GM06990 (cell line): ENCODE measurements at regions not wholly inside any gene's neighbourhood (a gene's known extent, or its start where the extent isn't known, plus 50 kb on each side); places are given as distances from the start of the nearest gene placed in this dataset.

ENCODE experiments used
- DNase-seq: peaks from one replicate; pipeline ENCODE4 v3.0.0-alpha.2; 2011; ENCODE audit not compliant: insufficient read length; ENCODE audit errors: extremely low read depth
- H3K27me3 ChIP-seq: replicated peaks from 2 replicates; pipeline ENCODE4 v1.6.0; 2011; ENCODE audit warnings: low read length; ENCODE audit not compliant: control insufficient read depth, insufficient read depth
- H3K36me3 ChIP-seq: 2 replicates; pipeline ENCODE4 v1.5.1; 2011; ENCODE audit warnings: low read length; ENCODE audit not compliant: control insufficient read depth, insufficient read depth
- H3K4me3 ChIP-seq: replicated peaks from 2 replicates; pipeline ENCODE4 v1.5.1; 2011; ENCODE audit warnings: low read depth, mild to moderate bottlenecking, control low read depth, low read length
- TF ChIP-seq, protein P1 (sequence below): IDR thresholded peaks from 2 replicates; pipeline ENCODE4 v1.5.1; 2011; ENCODE audit warnings: low read length, control low read depth, mild to moderate bottlenecking, inconsistent platforms; ENCODE audit not compliant: insufficient read depth, poor library complexity, severe bottlenecking

DNA sequence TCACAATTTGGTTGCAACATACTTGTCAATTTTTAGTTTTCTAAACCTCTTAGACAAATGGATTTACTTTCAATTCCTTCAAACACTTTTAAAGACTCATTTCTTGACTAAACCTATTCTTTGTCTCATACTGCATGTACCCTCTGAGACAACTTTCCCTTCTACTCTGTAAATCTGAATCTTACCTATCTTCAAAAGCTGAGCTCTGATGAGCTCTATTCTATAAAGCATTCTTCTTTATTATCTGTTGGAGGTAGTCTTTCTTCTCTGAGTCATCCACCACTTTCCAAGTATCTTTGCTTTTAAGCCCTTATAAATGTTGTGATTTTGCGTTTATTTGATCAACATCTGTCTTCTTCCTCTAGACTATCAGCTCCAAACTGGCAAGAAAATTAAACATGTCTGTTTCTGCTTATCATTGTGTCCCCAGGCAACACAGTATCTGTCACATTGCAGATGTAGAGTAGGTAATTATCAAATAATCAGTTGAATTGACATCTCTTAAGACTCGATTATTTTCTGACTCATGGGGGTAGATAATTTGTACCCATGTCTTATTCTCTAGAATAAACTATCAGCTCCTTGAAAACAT is 265.6 kb upstream of the FAR2 start:
- TF ChIP-seq, protein P1, sequence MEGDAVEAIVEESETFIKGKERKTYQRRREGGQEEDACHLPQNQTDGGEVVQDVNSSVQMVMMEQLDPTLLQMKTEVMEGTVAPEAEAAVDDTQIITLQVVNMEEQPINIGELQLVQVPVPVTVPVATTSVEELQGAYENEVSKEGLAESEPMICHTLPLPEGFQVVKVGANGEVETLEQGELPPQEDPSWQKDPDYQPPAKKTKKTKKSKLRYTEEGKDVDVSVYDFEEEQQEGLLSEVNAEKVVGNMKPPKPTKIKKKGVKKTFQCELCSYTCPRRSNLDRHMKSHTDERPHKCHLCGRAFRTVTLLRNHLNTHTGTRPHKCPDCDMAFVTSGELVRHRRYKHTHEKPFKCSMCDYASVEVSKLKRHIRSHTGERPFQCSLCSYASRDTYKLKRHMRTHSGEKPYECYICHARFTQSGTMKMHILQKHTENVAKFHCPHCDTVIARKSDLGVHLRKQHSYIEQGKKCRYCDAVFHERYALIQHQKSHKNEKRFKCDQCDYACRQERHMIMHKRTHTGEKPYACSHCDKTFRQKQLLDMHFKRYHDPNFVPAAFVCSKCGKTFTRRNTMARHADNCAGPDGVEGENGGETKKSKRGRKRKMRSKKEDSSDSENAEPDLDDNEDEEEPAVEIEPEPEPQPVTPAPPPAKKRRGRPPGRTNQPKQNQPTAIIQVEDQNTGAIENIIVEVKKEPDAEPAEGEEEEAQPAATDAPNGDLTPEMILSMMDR, result no peak

DNA sequence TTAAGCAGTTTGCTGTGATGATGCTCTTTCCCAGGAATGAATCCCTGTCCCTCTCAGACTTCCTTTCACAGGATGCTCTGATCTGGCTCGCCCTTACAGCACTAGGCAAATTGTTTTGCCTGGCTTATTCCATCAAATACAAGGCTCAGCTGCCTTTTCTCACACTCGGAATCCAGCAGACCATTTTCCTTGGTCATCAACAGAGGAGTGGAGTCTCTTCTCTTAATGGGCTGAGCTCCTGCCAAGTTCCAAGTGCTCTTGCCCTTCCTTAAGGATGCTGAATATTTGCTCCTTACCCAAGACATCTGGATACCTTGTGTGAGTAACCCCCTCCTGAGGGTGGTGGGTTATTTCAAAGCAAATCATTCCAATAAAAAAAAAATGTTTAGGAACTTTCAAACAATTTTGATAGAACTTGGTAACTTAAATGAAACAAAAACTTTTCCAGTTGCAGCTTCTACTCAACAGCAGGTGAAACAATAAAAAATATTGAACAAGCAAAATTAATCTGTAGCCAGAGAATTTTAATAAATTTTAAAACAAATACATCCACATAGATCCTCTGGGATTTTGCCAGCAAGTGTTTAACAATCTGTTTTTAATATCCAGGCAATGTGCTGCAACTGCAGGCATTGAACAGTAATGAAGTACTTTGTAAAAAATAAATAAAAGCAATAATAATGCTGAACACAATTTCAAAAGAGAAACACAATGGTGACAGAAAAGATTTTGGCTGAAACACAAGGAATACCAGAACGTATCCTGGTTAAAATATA is 264.0 kb upstream of the FAR2 start:
- H3K4me3 ChIP-seq, result no peak overlapping the region
- H3K27me3 ChIP-seq, result no peaks in the 10 kb centered on the region
- DNase-seq, result no peak
- TF ChIP-seq, protein P1, result no peak
- no peaks in the 10 kb centered on the region for H3K36me3 ChIP-seq

More for the DNA sequence above, 265.6 kb upstream of the FAR2 start:
- no peak overlapping the region for H3K4me3 ChIP-seq
- no peaks in the 10 kb centered on the region for H3K27me3 ChIP-seq
- H3K36me3 ChIP-seq, result no peaks in the 10 kb centered on the region
- DNase-seq, result no peak

DNA sequence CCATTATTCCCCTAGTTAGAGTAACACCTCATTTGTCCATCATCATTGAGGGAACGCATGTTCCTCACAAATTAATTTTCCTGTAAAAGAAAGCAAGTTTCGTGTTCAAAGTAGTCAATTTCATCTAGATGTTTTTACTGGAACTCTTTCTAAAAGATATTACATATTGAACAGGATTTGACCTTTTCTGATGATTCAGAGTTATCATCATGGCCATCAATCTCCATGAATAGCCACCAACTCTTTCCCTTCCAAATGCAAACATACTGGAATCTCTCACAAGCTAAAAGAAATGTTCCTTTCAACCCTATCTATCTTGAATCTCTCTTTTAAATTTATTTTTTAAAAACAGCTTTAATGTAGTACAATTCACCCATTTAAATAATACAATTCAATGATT is 263.1 kb upstream of the FAR2 start:
- DNase-seq, result no peak
- H3K36me3 ChIP-seq, result no peaks in the 10 kb centered on the region
- TF ChIP-seq, protein P1, result no peak
- no peak overlapping the region for H3K4me3 ChIP-seq
- no peaks in the 10 kb centered on the region for H3K27me3 ChIP-seq

DNA sequence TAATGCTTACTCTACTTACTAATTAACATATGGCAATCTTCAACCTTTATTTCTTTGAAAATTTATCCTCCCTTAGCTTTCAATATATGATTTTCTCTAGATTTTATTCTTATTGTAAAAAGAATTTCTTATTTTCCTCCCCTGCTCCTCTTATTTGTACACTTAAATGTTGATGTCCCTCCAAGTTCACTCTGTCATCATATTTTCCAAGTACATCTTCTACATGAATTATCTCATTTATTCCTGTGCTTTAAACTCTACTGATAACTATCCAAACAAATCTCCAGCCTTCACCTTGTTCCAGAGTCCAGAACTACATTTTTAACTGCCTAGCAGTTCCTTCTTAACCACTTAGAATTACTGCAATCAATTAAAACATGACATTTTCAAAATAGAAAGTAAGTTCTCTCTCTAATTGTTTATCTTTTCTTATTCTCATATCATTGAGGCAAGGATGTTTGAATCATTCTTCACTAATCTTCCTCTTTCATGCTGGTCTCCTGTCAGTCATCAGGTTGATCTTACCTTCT is 261.6 kb upstream of the FAR2 start:
- TF ChIP-seq, protein P1, result no peak
- no peaks in the 10 kb centered on the region for H3K36me3 ChIP-seq
- DNase-seq, result no peak

DNA sequence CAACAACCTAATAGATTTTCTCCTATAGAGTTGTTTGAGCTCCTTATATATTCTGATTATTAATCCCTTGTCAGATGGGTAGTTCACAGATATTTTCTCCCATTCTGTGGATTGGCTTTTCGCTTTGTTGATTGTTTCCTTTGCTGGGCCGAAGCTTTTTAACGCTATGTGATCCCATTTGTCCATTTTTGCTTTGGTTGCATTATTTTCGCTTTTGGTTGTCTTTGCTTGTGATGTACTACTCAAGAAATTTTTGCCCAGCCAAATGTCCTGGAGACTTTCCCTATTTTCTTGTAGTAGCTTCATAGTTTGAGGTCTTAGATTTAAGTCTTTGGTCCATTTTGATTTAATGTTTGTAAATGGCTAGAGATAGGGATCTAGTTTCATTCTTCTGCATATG is 258.4 kb upstream of the FAR2 start:
- no peak overlapping the region for H3K4me3 ChIP-seq
- H3K27me3 ChIP-seq, result no peaks in the 10 kb centered on the region
- TF ChIP-seq, protein P1, result no peak
- no peak for DNase-seq
- no peaks in the 10 kb centered on the region for H3K36me3 ChIP-seq

More for the DNA sequence above, 261.6 kb upstream of the FAR2 start:
- H3K27me3 ChIP-seq, result no peaks in the 10 kb centered on the region
- no peak overlapping the region for H3K4me3 ChIP-seq
